ENCODE measurements at regions not wholly inside any gene's neighbourhood (a gene's known extent, or its start where the extent isn't known, plus 50 kb on each side); places are given as distances from the start of the nearest gene placed in this dataset.
"Not testable (repeated sequence)": the region's sequence is repeated elsewhere in the genome, so short reads cannot be mapped to it uniquely, and the experiment has no call there.

DNA sequence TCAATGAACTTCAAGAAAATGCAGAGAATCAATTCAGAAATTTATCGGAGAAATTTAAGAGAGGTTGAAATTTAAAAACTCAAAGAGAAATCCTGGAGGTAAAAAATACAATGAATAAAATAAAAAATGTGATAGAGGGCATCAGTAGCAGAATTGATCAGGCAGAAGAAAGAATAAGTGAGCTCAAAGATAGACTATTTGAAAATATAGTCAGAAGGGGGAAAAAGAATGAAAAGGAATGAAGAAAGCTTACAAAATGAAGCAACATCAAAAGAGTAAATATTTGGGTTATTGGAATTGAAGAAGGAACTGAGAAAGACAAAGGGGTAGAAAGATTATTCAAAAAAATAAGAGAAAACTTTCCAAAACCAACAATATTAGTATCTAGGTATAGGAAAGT lies 291.4 kb downstream of the SH2D4B start:
- intact Hi-C loops (cut with DNase I, micrococcal nuclease): no loop called here
- DNase-seq (no peak), ATAC-seq (no peak)

DNA sequence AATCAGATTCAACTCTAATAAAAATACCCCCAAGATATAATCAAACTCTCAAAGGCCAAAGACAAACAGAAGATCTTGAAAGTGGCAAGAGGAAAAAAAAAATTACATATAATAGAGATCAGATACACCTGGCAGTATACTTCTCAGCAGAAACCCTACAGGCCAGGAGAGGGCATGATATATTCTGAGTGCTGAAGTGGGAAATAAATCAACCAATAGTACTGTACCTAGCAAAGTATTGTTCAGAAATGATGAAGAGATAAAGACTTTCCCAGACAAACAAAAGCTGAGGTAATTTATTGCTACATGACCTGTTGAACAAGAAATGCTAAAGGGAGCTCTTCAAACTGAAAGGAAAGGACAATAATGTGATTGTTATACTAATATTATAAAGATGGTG lies 291.9 kb downstream of the SH2D4B start:
- intact Hi-C loops (cut with DNase I, micrococcal nuclease): no loop called here
- no peak for ATAC-seq
- no peak for DNase-seq

- intact Hi-C loops (cut with DNase I, micrococcal nuclease); ATAC-seq; DNase-seq: not testable (repeated sequence)
Measured at GRCh38 chr10:80832693-80833092, 295.0 kb downstream of the SH2D4B start.

- intact Hi-C loops (cut with DNase I, micrococcal nuclease): no loop called here
- no peak for ATAC-seq
- peak in 1 of 2 donors; percentile 4 for DNase-seq
Measured at GRCh38 chr10:80855348-80855971, 317.8 kb downstream of the SH2D4B start.

DNA sequence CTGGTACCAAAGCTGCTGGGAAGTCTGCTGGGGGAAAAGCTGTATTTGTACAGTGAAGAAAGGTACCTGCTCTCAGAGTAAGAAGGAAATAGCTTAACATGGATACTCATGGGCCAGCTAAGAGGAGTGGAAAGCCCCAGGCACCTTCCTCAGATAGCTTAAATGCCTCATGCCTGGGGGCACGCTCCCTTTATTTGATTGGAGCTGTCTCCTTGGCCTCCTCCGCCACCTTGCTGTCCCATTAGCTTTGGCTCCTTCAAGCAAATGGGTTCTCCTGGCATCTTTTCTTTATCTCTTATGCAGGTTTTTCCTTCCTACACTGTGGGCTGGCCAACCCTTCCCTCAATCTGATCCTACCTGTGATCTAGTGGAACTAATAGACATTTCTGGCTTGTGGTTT lies 318.5 kb downstream of the SH2D4B start:
- ATAC-seq (no peak), DNase-seq (no peak)
- intact Hi-C loops (cut with DNase I, micrococcal nuclease): no loop called here

GRCh38 chr10:80859279-80859678 lies 321.6 kb downstream of the SH2D4B start:
- intact Hi-C loops (cut with DNase I, micrococcal nuclease); ATAC-seq; DNase-seq: not testable (repeated sequence)

GRCh38 chr10:80860719-80861118 lies 323.0 kb downstream of the SH2D4B start:
- DNase-seq: no peak
- intact Hi-C loops (cut with DNase I, micrococcal nuclease): no loop called here
- ATAC-seq: no peak

DNA sequence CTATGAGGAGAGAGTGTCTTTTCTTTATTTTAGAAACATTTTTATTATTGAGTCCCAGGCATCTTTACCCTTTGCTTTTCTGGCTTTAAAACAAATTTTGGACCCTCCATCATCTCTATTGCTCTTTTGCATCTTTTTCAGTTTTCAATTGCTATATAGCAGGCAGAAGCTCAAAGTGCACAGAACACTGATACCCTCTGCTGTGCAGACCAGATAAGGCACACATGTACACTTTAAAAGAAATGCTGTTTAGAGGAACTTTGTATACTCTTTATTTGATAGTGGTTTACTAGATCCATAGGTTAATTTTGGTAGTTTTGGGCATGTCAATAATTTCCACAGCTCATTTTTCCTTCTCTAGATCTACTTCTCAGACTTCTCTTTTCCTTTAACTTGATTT lies 324.2 kb downstream of the SH2D4B start:
- intact Hi-C loops (cut with DNase I, micrococcal nuclease): no loop called here
- ATAC-seq (no peak), DNase-seq (no peak)

DNA sequence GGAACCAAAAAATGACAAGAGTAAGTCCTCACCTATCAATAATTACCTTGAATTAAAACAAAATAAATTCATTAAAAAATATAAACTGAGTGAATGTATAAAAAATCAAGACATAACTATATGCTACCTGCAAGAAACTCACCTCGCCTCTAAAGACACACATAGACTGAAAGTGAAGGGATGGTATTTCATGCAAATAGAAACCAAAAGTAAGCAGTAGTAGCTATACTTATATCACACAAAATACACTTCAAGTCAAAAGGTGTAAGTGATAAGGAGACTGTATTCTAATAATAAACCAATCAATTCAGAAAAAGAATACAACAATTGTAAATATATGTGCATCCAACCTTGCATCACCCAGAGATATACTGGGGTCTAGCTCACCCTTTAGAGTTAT lies 332.6 kb downstream of the SH2D4B start:
- no peak for ATAC-seq
- intact Hi-C loops (cut with DNase I, micrococcal nuclease): no loop called here
- no peak for DNase-seq

- intact Hi-C loops (cut with DNase I, micrococcal nuclease): no loop called here
- ATAC-seq: no peak
Measured at GRCh38 chr10:80871083-80871482, 333.4 kb downstream of the SH2D4B start.

GRCh38 chr10:80878330-80878729 lies 340.6 kb downstream of the SH2D4B start:
- no peak for ATAC-seq
- intact Hi-C loops (cut with DNase I, micrococcal nuclease): no loop called here
- no peak for DNase-seq

More at GRCh38 chr10:80871083-80871482, 333.4 kb downstream of the SH2D4B start:
- no peak for DNase-seq

DNA sequence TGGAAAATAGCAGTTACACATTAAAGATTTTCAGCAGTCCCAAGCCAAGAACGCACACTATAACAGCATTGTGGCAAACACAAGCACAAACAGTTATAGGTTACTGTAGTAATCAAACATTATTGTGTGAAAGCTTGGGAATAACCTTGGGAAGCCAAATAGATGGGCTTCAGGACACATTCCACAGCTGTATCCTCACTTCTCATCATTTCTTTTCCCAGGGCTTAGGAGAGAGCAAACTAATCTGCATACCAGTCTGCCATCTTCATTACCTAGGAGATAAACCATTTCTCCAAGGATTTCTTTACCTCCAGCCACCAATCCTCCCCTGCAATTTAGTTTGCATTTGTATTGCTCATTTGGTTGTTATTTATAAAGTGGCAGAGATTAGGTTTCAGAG lies 352.4 kb downstream of the SH2D4B start:
- intact Hi-C loops (cut with DNase I, micrococcal nuclease): no loop called here
- no peak for DNase-seq

GRCh38 chr10:80893256-80893655 lies 355.6 kb downstream of the SH2D4B start:
- no peak for ATAC-seq
- DNase-seq: no peak
- intact Hi-C loops (cut with DNase I, micrococcal nuclease): no loop called here

More for the DNA sequence above, 352.4 kb downstream of the SH2D4B start:
- no peak for ATAC-seq

GRCh38 chr10:80894311-80894791 lies 356.6 kb downstream of the SH2D4B start:
- intact Hi-C loops (cut with DNase I, micrococcal nuclease): no loop called here
- ATAC-seq: no peak
- no peak for DNase-seq

- intact Hi-C loops (cut with DNase I, micrococcal nuclease): no loop called here
- ATAC-seq (no peak), DNase-seq (no peak)
Measured at GRCh38 chr10:80894797-80895467, 357.2 kb downstream of the SH2D4B start.

DNA sequence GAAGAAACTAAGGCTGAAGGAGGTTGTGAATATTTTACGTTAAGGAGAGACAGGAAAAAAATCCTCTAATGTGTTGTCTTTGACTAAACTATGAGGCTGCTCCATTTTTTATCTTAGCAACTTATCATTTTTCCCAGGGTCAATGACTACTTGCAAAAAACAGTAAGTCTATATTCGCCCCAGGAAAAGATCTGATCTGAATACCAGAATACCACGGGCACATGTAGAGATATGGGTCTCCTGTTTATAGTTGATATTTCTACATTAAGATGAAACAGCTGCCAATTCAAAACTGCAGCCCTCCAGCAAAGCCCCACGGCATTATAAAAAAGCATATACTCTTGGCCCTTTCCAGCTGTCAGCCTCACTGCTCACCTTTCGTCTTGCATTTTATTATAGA lies 358.4 kb downstream of the SH2D4B start:
- intact Hi-C loops (cut with DNase I, micrococcal nuclease): no loop called here
- ATAC-seq: no peak
- DNase-seq: no peak

DNA sequence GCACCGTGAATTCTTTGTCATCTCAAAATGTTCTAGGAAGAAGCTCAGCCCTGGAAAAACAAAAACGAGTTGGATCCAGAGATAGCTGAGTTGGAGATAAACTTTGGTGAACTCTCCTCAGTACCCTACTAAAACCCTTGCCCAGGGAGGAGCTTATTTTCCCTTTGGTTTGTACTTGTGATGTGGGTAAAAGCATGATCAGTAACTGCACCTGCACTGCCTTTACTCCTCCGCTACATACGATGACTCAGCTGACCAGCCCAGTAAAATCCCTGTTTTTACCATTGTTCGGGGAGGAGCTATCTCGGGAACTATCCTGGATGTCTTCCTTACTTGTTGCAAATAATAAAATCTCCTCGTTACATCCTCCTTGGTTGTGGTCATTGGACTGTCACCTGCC lies 359.3 kb downstream of the SH2D4B start:
- intact Hi-C loops (cut with DNase I, micrococcal nuclease): no loop called here
- DNase-seq: no peak
- ATAC-seq: no peak

DNA sequence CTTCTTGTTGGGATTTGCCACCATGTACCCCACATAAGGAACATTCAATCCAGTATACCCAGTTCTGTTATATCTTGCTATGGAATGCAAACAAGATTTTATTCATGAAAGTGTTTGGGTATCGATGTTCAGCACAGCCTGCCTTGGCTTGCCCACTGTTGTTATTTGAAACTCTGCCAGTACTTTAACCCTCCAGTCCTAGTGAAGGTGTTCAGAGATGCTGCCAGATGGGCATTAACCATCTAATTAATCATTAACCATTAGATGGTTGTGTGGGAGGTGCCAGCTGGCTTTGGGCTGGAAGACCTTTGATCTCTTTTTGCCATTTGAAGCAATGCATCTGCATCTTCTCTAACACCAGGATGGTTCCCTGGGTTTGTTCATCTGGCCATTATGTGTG lies 363.0 kb downstream of the SH2D4B start:
- no peak for ATAC-seq
- intact Hi-C loops (cut with DNase I, micrococcal nuclease): no loop called here
- no peak for DNase-seq

GRCh38 chr10:80908611-80909010 lies 370.9 kb downstream of the SH2D4B start:
- DNase-seq: no peak

DNA sequence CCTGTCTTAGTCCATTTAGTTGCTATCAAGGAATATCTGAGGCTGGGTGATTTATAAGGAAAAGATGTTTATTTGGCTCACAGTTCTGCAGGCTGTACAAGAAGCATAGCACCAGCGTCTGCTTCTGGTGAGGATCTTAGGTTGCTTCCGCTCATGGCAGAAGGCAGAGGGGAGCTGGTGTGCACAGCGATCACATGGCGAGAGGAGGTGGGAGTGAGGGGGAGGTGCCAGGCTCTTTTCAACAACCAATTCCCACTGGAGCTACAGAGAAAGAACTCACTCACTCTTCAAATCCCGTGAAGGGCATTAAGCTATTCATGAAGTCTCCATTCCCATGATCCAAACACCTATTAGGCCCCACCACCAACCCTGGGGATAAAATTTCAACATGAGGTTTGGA lies 371.6 kb downstream of the SH2D4B start:
- DNase-seq: no peak
- intact Hi-C loops (cut with DNase I, micrococcal nuclease): no loop called here
- no peak for ATAC-seq

More at GRCh38 chr10:80908611-80909010, 370.9 kb downstream of the SH2D4B start:
- no peak for ATAC-seq
- intact Hi-C loops (cut with DNase I, micrococcal nuclease): no loop called here

DNA sequence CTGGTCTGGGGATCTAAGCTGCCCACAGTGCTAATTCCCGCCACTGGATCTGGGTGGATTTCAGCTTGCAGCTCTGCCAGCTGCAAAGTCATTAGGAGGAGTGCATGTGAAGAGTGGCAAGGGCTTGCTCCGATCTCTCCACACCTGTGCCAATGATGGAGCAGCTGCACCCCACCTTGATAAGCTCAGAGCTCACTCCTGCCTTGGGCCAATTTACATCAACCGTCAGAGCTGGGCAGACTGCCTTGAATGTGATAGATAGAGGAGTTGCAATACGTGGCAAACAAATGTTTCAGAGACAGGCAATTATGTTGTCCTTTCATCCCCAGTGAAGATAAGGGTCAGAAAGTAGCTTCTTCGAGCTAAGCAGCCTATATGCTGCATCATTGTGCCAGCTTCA lies 379.9 kb downstream of the SH2D4B start:
- DNase-seq (no peak), ATAC-seq (no peak)
- intact Hi-C loops (cut with DNase I, micrococcal nuclease): no loop called here
